Activated T-cell treated with anti-CD3 and anti-CD28 coated beads for 24 hours (primary cell): ENCODE measurements at regions not wholly inside any gene's neighbourhood (a gene's known extent, or its start where the extent isn't known, plus 50 kb on each side); places are given as distances from the start of the nearest gene placed in this dataset.
A peak's percentile ranks its signal among the peaks of the same experiment; 100 is the strongest.

Source experiments
- DNase-seq: peaks from one replicate; pipeline ENCODE4 v3.0.0-alpha.2; 2020; ENCODE audit warnings: low read depth

DNA sequence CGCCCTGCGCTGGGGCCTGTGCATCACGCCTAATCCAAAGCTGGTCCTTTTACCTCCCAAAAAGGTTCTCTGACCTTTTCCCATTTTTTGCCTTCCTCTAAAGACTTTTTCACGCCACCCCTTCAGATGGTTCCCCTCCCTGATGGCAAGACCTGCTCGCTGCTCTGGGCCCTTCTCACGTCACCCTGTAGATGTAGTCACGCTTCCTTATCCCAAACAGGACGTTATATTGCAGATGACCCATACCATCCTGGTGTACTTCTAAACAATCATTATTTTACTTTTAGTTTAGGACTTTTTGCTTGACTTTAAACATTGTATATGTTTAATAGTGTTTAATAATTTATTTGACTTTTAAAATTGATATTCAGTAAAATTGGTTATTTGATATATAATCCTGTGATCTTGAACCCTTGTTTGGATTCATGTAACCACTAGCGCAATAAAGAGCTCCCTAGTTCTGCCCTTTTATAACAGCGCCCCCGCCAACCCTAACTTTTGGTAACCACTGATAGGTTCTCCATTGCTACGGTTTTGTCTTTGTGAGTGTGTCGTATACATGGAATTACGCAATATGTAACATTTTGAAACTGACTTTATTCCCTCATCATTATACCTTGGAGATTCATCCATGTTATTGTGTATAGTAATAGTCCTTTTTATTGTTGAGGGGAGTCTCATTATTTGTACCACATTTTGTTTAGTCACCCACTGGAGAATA is 159.0 kb upstream of the CHRNA7 start:
- DNase-seq: no peak

DNA sequence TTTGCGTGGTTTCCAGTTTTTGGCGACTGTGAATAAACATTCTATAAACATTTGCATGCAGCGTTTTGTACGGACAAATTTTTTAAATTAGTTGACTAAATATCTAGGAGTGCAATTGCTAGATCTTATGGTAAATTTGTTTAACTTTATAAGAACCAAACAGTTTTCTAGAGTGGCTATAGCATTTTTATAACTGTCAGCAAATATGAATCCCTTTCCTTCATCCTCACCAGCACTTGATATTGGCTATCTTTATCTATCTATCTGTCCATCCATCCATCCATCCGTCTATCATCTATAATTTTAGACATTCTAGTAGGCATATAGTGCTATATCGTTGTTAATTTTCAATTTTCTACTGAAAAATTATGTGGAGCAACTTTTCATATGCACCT is 158.4 kb upstream of the CHRNA7 start:
- no peak for DNase-seq

DNA sequence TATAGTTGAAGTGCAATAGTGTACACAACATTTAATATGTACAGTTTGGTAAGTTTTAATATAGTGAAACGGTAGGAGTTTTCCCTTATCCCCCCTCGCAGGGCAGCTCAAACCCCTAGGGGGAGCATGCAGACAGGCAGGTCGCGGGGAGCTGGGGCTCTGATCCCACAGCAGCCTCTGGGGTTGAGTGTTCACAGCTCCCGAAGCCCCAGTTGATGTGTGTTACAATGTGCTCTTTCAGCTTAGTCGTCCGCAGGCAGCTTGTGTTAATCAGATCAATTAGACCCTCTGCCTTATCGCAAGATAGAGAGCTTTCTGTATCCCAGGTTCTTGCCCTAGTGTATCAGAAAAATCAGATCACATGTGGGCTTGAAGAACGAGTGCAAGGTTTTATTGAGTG is 143.1 kb upstream of the CHRNA7 start:
- no peak for DNase-seq

DNA sequence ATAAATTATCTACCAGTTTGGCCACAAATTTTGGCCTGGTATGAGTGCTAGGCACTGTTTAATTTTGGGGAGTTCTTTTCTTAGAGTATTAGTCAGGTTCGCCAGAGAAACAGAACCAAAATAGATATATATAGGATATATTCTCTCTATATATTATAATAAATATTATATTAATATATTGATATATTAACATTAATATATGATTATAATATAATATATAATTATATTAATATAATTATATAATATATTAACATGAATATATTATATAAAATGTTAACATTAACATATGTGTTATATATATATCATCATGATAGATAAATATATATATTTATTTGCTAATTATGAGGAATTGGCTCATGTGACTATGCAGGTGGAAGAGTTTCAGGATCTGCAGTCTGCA is 137.8 kb upstream of the CHRNA7 start:
- no peak for DNase-seq

DNA sequence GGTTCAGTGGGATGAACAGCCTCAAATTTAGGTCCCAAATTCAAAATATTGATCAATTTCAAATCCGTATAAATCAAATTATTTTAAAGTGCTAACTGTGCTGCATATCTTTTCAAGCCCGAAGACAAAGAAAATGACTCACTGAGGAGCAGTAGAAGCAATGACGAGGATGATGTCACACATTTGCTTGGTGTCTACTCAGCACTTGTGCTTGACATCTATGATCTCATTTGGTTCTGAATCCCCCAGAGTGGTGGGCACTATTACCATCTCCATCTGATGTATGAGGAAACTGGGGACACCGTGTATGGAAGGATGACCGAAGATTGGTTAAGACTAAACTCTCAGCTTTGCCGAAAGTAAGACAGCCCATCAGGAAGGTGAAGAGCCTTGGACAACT is 136.5 kb upstream of the CHRNA7 start:
- no peak for DNase-seq

DNA sequence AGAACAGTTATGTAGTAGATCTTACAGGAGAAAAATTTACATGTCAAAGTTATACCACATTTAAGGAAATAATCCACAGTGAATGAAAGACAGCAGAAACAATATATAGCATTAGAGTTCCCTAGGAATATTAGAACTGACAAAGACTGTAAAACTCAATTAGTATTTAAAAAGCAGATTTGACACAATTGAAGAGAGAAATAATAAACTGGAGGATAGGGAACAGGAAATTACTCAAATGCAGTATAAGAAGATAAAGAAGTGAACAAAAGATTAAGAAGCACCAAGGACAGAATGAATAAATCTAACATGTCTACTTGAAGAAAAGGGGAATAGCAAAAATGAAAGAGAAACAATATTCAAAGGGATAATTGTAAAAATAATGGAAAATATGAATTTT is 132.6 kb upstream of the CHRNA7 start:
- DNase-seq: no peak

DNA sequence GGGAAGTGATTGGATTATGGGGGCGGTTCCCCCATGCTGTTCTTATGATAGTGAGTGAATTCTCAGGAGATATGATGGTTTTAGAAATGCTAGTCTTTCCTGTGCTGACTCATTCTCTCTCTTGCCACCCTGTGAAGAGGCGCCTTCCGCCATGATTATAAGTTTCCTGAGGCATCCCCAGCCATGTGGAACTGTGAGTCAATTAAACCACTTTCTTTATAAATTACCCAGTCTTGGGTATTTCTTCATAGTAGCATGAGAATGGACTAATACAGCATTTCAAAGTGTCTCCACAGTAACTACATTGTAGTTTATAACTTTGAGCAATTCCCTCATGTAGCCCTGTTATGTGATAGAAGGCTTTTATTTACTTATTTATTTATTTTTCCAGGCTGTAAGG is 128.8 kb upstream of the CHRNA7 start:
- no peak for DNase-seq

DNA sequence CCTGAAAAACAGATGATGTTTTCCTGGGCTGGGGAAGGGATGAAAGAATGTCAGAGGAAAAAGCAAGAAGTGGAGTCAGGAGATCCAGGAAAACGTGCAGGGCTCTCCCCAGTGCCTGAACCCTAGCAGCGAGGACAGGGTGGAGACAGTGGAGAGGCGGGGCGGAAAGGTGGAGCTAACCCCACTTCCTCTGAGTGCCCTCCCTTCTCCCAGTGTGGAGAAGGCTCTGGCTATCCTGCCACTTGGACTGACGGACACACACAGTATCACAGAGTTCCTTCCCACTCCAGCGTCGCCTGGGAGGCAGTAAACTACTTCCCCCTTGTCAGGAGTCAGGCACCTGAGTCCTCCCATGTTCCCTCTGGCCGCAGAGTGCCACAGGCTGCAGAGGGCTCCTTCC is 125.3 kb upstream of the CHRNA7 start:
- no peak for DNase-seq

DNA sequence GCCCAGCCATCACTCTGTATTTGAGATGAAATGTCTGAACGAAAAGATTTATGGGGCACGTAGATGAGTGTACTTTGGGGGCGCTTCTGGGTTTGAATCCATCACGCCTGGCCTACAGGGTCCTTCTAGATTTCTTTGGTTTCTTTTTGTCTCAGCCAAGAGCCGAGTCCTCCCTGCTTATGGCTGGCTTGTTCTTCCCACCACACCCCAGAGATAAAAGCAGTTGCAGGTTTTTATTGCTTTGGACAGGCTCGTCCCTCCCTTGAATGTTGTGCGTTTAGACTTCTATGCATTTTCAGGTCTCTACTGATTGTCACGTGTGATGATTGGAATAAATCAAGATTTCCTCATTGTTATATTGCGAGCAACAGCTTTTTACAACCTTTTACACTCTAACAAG is 104.8 kb upstream of the CHRNA7 start:
- no peak for DNase-seq

DNA sequence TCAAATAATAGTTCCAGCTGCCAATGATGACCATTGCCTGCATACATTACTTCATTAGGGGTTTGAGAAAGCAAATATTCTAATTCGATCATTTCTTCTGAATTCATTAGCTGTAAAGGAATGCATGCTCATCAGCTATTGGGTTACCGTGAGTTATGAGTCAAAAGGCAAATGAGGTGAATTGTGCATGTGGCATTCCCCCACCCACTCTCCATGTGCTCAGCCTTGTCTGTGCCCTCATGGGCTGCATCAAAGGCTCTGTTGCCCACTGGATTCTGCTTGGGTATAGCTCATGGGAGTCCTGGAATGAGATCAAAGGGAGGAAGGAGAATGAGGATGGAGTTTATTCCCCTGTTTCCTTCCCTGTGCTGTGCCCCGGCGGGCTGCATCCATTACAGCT is 99.3 kb upstream of the CHRNA7 start:
- peak; percentile 25 for DNase-seq

DNA sequence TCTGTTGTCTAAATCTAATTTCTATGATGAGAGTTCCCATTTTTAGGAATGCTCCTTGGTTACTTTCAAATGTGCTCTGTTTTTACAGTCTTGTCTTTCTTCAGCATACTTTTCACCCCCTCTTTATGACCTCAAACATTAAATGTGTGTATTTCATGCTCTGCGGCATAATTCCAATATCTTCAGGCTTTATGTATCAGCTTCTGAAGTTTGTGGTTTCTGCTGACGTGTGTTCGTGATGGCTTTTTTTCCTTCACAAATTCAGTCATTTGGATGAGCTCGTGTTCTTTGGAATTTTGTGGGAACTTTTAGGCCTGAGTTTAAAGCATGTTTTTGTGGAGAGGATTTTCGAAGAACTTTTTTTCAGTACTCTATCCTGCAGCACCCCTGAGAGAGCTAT is 97.7 kb upstream of the CHRNA7 start:
- DNase-seq: no peak

DNA sequence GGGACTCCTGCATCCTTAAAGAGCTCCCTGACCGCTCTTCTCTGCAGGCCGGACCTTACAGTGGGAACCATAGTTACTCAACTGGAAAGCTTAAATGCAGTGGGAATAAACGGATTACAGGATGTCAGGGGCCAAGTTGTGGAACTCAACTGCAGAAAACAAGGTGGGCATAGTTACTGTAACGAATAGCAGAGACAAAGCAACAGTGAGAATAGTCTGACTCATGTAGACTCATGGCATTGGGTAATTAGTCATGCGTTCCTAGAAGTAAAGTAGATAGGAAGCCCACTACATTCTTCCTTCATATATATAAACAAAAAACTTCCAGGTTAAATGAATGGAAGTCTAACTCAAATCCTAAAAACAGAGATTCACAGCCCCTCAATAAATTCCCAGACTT is 95.5 kb upstream of the CHRNA7 start:
- DNase-seq: no peak

DNA sequence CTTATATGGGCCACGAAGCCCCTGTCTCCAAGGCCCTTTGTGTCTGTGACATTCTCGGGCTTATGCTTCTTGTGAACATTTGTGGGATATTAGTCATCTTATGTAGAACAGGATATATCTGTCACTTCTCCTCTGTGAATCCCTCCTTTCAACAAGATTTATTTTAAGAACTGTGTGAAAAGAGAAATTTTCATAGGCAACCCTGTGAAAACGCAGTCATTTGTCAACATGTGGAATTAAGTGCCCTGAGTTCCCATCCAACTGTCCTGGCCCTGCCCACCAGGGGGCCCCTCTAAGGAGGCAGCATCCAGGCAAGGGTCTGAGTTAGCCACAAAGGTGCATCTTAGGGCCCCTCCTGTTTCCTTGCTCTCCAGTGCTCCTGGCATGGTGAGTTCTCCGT is 76.8 kb upstream of the CHRNA7 start:
- DNase-seq: no peak

DNA sequence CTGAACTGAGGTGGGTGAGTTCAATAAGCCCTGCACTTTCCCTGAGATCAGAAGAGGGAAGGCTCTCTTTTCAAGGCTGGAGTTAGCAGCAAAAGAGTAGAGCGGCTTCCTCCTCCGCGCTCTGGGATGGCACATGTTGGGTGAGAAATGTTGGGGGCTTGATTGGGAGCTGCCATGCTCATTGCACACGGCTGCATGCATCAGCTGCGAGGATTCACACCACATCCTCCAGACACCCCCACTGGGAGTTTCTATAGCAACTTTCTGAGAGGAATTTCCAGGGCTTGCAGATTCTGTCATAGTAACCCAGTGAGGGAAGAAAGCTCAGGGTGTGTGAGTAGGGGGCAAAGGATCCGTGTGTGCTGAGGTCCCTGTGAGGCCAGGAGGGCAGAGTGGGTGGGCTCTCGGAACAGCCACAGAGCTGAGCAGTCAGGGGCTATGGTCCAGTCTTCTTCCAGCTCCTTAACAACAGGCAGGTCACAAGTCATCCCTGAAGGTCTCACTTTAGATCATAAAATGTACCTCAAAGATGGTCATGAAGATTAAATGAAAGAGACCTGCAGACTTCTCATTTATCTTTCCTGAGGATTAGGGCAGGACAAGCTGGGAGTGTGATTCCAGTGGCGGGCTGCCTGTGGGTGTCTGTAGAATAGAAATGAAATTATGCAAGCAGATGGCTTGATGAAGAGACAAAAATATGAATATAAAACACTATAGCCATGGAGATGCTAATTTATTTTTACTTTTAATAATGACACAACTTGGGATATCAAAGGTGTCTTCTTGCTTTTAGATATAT is 75.7 kb upstream of the CHRNA7 start:
- no peak for DNase-seq

DNA sequence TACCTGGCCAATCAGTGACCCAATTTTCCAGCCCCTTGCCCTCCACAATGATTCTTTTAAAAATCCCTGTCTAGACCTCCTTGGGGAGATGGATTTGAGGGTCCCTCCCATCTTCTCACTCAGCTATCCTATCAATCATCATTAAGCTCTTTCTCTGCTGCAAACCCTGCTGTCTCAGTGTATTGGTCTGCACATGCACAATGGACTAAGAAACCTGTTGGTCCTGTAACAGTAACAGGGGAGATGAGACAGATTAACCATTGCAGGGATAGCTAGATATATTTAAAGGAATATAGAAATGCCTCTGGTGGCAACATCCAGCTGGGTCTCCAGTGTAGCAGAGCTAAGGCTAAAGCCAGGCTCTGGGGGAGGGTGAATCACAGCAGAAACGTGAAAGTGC is 74.6 kb upstream of the CHRNA7 start:
- DNase-seq: no peak

DNA sequence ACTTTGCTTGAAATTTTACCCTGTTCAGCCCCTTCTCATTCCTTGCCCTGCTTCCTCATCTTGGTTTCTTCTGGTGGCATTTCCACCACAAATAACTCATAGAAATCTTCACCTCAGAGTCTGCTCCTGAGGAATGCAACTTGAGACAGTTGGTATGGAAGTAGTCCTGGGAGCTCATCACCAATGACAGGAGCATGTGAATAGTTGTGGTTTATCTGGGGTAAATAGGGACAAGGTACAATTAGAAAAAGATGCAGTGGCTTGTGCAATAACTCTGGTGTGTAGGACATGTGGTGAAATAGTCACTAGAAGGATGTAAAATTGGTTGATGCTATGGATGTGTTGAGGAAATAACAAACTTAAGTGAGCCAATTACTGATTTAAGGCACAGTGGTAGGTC is 72.7 kb upstream of the CHRNA7 start:
- DNase-seq: no peak

DNA sequence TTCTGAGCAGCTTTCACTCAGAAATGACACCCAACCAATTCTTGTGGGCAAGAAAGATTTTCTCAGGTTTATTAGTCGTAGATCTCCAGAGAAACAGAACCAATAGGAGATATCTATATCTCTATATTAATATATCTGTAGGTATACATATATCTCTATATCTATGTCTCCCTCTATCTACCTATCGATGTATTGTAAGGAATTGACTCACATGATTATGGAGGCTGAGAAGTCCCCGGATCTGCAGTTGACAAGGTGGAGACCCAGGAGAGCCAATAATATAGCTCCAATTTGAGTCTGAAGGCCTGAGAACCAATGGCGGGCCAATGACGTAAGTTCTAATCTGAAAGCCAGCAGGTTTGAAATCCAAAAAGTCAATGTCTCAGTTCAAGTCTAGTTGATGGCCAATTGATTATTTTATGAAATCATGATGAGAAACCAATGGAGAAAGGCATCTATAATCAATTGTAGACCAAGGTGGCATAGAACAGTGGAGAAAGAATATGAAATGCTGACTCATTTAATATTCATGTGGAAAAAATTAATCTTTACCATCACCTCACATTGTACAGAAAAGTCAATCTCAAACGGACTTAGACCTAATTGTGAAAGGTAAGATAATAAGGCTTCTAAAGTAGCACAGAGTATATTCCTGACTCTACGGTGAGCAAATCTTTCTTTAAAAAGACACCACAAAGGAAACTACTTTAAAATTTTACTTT is 65.6 kb upstream of the CHRNA7 start:
- DNase-seq: no peak

DNA sequence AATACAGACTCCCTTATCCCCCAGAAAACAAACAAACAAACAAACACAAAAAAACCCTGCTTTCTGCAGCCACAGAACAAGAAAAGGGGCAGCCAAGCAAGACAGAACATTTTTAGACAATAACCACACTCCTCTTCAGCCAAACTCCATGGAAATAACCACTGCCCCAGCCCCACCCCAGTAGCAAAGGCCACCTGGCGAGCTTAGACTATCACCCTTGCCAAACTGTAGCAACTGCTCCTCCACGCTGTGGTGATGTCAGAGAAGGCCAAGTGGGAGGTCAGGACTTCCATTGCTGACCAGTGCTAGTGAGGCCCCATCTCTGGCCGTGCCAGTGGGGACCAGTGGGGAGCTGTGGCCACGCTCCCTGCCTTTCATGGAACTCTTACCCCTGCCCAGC is 60.3 kb upstream of the CHRNA7 start:
- DNase-seq: no peak

DNA sequence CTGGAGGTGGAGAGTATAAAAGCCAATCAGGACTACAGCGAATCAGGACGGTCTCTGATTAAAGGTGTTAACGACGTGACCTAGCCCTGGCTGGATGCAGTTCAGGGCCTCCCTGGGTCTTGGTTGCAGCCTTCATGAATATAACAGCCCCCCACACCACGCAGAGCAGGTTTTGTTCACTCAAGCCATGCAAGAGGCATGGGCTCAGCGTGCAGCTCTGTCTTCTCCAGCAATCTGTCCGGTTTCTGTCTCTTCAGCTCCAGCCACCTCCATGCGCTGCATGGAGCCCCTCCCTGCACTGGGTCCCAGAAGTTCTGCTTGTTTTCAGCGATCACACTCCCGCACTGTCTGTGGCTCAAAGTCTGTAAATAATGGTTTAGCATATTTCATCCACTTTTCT is 57.1 kb upstream of the CHRNA7 start:
- no peak for DNase-seq

DNA sequence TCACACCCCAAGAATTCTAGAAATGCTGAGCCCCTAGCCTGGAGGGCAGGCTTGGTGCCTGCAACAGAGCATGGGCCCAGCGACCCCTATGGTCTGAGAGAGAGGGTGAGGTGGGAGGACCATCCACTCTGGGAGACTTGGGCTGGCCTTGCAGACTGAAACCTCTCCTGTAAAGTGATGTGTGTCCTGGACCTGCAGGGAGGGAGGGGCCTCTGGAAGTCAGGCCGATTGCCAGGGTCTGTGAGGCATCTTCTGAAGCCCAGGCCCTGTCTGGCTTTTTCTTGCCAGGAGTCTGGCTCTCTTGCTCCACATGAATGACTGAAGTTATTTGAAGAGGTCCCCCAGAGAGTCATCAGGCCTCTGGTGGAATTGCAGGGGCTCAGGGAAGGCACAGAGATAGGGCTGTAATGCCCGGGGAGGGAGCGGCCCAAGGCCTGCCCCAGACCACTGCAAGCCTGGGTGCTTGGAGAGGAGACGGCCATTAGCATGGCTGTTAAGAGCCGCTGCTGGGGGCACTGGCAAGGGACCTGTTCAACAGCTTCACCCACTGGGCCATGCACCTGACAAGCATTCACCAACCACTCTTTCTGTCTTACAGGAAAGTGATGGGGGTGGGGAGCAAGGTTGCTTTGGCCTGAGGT is 56.0 kb upstream of the CHRNA7 start:
- no peak for DNase-seq

DNA sequence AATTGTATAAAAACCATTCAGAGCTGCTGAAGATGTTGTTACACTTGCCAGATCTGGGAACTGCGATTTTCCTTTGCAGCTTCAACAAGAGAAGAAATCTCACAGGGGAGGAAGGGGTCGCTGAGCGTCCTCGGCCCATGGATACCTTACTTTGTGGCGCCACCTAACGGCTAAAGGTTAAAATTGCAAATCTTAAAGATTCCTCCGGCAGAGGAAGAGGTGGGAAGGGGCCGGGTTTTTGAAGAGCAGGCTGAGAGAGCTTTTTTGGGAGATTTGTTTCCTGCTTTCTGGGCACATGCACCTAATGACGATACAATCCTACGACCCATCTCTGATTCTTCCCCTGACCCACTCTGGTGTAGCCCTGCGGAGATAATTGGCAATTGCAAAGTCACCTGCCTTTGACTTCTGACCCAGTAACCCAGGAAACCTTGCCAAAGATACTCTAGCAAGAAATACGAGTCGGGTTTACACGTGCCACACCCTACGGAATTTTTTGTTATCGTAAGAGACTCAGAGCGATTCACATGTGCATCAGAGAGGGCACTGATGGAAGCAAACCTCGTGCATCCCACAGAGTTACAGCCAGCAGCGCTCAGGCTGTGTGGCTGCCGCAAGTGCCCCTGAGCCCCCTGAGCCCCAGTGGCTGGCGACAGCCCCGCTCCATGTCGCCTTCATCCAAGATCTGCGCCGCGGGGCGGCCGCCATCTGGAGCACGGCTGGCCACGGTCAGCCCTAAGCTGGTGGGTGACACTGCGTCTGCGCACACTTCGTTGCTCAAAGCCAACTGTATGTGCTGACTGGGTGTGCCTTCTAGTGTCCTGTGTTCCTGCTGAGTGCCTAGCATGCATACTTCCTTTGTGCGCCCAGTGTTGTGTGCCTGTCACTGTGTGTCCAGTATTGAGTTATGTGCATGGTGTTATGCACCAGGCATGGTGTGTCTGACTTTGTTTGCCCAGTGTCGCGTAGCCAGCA is 55.2 kb upstream of the CHRNA7 start:
- DNase-seq: peak; percentile 16

DNA sequence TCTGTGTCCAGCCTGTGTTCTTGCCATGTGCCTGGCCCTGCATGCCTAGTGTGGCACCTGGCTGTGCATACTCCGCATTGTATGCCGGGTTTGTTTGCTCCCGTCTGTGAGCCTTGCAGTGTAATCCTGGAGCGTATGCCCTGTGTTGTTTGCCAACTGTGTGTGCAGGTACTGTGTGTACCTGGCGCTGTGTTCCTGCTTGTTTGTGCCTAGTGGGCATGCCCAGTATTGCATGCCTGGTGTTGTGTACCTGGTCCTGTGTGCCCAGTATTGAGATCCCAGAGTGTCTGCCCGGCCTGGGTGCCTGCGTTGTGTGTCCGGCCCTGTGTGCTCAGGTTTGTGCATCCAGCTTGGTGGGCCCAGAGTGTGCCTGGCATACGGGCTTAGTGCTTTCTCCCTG is 54.5 kb upstream of the CHRNA7 start:
- no peak for DNase-seq
